Erythroblast (primary cell): ENCODE measurements at regions not wholly inside any gene's neighbourhood (a gene's known extent, or its start where the extent isn't known, plus 50 kb on each side); places are given as distances from the start of the nearest gene placed in this dataset.

Experiments
- DNase-seq, 2 experiments: peaks; one replicate each; lab custom pipeline; 2025; lab: John Stamatoyannopoulos, UW
- GATA1 ChIP-seq: IDR thresholded peaks from 2 replicates; pipeline ENCODE4 v1.6.1; 2011; ENCODE audit warnings: low read depth, mild to moderate bottlenecking, control low read depth, low read length, moderate library complexity
- POLR2A ChIP-seq: IDR thresholded peaks from 2 replicates; pipeline ENCODE4 v1.6.1; 2011; ENCODE audit warnings: mild to moderate bottlenecking, low read length

DNA sequence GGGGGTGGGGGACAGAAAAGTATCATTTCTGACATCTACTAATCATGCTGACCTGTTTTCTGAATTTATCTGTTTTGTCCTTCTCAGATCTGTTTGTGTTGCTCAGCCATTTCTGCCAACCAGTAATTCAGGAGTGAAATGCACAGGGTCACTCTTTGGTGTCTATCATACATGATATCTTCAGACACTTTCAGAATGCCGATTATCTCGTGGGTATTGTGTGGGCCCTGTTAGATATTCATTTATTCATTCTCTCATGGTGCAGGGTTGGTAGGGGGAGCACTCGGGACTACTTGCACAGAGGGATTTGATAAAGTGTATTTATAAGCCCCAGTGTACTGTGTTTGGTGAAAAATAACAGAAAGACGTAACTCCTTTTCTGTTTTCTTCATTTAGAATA is 101.2 kb upstream of the CITED2 start:
- TF ChIP-seq POLR2A (no peak), GATA1 (no peak)
- DNase-seq = peak; percentile 51 to 63

DNA sequence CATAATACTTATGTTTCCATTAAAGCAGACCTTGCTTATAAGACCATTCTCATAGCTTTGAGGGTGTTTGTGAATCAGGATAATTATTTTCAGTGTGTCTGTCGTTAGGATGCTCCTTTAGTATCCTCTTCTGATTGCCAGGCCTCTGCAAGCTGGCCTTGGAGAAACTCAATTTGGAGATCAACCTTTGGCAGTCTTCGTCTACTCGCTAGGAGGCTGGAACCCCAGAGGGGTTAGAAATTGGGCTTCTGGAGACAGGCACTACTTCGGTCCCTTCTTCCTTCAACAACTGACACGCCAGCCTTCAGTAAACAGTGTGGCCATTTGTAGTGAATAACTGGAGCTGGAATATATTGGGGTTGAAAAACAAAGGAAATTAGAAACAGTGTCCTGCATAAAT is 100.8 kb upstream of the CITED2 start:
- DNase-seq = peak in 1 of 2 experiments; percentile 51
- TF ChIP-seq POLR2A = no peak
- no peak for TF ChIP-seq GATA1

DNA sequence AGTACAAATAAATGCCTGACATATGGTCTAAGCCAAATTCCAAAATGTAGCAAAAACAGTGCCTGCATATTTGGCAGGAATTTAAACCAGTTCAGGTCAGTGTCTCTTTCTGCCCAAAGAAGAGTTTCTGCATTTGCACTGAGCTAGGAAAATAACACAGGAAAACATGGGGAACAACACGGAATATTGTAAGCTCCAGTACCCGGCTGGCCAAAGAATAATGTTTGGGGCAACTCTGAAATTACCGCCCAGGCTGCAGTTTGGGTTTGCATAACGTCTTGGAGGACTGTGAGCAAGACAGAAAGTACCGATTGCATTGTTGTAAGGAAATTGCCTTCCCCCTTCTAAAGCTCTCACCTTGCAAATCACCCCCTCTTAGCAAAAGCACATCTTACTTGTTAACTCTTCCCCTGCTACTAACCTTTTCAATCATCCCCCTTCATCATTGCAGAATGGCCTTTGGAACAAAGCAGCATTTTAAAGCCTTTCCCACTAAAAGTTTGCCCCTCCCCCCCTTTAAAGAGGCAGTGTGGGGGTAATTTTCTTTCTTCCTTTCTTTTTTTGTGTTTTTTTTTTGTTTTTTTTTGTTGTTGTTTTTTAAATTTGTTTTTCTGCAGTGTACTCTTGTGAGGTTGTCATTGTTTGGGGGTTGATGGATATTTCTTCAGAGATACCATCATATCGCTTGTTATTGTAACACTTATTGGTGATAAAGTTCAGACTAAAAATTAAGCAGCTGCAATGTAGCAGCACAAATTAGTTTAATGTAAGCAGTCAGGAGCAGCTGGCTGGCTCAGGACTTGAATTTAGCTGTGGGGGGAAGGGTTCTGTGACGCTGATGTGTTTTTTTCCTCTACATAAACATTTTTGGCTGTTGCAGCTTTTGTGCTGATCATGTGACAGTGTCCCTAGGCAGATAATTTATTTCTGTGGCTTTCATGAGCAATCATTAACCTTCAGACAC is 100.0 kb upstream of the CITED2 start:
- DNase-seq = peak; percentile 88 to 89
- TF ChIP-seq POLR2A (peak; percentile 48), GATA1 (no peak)

DNA sequence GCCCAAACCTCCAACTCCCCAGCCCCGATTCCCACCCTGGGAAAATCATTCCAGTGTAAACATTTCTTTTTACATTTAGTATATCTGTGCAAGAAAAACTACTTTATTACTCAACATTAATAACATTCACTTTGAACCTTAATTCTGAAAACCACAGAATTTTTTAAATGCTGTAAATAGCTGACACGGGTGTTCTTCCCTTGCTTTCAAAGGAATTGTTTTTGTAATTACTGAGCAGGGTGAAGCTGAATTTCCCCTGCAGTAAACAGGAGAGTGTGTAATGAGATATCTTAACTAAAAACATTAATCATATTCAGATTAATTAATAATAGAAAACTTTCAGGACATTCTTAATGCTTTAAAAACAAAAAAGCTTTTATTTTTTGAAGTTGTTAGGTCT is 99.3 kb upstream of the CITED2 start:
- DNase-seq = peak in 1 of 2 experiments; percentile 50
- no peak for TF ChIP-seq GATA1
- TF ChIP-seq POLR2A = no peak

DNA sequence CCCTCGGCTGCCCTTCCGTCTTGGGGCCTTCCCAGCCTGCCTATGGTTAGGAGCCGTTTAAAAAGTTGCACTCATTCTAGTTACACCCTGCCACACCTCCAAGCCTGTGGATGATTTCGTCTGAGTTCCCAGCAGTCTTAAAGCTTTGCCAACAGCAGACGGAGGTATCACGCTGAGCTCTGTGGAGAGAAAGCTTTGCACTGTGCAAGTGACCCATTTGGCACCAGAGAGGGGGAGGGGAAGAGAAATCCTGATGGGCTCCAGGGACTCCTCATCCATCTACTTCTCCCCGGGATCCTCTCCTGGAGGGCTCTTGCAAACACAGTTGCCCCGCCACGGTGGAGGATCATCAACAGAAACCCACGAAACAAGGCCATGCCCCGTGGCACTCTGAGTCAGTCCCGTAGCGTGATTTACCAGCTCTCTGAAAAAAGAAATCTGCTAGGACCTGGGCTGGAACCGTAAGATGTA is 98.8 kb upstream of the CITED2 start:
- DNase-seq = peak; percentile 78 to 80
- TF ChIP-seq POLR2A (peak; percentile 47), GATA1 (no peak)

DNA sequence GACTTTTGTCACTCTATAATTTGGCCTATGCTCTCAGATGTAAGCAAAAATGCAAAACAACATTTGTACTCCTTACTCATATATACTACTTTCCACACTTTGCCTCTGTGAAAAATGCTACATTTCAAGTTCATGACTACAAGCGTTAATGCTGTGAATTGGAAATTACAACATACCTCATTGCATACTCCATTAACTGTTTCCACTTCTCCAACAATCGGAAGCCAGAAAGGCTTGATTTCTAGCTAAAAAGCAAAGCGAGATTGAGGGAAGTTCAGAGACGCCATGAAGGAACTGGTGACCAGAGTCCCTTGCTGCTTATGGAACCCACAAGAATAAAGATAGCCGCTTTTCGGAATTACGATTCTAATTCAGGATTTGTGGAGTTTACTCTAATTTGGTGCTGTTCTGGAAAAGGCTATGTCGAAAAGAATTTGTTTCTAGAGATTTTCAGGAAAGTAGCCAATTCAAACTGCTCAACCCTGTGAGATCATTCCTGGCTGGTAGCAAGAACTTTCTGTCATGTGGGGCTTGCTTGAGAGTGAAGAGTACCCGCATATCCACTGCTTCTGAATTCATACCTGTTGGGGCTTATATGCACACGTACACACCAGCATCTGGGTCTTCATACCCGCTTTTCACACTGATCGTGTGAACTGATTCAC is 98.0 kb upstream of the CITED2 start:
- no peak for TF ChIP-seq GATA1
- TF ChIP-seq POLR2A = no peak
- DNase-seq = peak; percentile 38 to 43

DNA sequence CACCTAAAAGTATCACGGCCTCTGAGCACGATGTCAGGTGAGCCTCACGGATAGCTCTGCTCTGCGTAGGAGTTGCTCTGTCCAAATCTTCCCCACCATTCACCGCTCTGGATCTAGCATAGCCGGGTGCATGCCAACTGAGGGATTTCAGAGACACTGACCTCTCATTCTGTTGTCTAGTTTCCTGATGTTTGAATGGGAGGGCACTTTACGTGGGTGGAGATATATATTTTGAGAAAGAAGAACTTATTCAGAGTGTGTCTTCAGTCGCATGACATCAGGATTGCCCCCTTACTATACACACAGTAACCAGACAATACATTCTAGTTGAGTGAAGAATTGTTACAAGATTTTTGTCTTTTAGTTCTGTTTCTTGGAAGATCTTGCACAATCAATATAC is 96.5 kb upstream of the CITED2 start:
- no peak for TF ChIP-seq POLR2A
- TF ChIP-seq GATA1 = no peak
- DNase-seq = no peak

DNA sequence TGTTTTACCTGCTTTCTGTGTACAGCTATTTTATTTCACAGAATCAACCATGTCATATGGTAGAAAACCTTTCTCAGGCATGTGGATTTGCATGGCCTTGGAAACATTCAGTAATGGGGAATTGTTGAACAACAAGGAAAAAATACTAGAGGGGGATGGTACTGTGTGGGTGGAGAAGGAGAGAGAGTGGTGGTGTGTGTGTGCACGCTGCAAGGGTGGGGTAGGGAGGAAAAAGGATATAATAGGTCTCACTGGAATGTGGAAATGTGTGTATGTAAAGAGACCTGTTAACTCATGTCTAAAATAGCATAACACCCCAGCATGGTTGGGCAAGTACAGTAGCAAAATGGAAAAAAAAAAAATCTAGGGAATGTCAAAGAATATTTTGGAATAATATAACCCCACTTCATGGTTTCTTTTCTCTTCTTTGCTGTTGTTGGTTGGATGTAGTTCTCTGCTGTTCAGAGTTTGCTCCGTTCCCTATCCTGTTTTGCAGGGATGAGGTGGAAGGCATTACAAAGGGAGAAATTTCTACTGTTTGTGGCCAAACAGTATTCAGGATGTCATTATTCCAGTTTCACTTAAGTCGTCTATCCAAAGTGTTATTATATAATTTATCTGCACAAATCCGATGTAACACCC is 93.9 kb upstream of the CITED2 start:
- DNase-seq = no peak
- TF ChIP-seq GATA1 (no peak), POLR2A (no peak)

DNA sequence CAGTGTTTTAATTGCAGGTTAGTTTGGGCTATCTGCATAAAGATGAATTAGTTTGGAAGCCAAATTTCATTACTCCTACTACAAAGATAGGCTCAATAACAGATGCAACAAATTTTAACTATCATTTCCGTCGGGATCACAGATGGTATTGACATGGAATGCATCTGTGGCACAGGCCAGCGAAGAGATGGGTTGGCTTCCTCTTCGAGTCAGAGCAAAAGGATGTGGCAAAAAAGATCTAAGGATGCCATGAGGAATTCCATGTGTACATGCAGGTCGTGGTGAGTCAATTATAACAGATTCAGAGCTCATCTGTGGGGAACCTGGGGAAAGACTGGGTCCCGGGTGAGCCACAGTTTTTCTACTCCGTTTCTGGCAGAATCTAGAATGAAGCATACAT is 83.0 kb upstream of the CITED2 start:
- no peak for TF ChIP-seq POLR2A
- TF ChIP-seq GATA1 = no peak
- no peak for DNase-seq

DNA sequence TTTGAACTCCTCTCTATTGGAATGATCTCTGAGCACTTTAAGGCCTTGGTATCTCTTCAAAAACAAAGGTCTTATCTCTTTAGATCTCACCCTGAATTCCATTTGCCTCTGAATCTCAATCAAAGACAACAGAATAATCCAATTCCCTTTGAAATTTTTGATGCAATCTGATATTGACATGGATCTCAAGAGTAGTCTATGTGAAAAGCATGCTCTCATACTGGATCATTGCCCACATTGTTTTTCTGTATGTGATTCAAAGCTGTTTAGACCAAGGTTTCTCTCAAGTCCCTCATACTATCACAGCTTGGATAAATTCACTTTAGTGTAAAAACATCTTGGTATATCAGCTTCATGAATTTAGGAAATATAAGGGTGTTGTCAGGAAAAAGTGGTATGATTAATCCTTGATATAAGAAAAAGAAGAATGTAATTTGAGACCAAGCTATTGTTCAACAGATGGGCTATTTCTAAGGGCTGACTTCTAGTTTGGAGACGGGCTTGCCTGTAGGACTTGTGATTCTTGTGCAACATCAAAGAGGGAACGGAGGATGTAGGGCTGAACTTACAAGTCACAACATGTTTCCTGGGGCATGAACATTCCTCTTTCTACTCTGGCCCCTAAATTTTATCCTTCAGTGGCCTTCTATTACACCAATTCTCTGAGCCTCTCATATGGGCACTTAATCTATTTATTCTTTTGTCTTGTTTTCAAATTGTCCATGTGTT is 77.9 kb upstream of the CITED2 start:
- TF ChIP-seq GATA1 = no peak
- TF ChIP-seq POLR2A = no peak
- DNase-seq = no peak

DNA sequence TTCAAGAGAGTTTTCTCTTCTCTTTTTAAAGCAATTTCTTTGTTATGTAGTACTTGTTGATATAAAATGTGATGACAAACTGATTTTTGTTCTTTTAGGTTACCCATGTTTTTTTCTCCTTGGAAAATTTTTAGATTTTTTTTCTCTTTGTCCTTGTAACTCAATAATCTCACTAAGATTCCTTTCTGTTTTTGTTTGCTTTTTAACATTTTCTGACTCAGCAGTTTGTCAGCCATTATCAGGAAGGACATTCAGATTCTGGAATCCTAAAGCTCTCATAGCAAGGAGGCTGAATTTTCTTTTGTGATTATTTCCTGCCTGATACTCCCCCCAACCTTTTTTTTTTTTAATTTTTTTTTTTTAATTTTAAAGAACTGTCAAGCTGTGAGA is 75.2 kb upstream of the CITED2 start:
- no peak for TF ChIP-seq GATA1
- no peak for TF ChIP-seq POLR2A
- DNase-seq = peak; percentile 54 to 60

DNA sequence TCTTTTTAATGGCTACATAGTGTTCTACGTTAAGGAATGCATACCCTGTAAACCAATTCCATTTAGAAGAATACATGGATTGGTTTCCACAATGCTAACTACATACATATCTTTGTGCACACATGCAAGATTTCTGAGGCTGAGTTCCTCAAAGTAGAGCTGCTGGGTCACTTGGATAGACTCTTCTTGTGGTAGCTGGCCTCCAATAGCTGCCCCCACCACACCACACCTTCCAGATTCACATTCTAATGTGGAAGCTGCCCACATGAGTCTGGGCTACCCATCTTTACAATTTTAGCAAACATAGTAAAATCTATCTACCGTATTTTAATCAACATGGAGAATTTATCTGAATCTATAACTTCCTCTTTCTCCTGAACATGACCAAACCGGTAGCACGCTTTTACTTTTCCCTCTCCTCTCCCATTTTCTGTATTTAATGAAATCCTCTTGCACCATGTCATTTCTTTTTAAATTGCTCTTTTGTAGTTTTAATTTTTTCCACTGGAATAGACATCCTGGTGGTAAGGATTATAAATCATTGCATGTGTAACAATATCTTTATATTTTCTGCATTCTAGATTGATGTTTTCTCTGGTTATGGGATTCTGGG is 74.7 kb upstream of the CITED2 start:
- TF ChIP-seq GATA1 (no peak), POLR2A (no peak)
- peak; percentile 44 to 54 for DNase-seq
